Sigmoid colon (tissue), 6 donors: ENCODE measurements at regions not wholly inside any gene's neighbourhood (a gene's known extent, or its start where the extent isn't known, plus 50 kb on each side); places are given as distances from the start of the nearest gene placed in this dataset.

Experiments used
- DNase-seq: peaks from one replicate; pipeline ENCODE4 v3.0.0-alpha.2; 2019
- H3K27ac ChIP-seq, 4 donors: fragments of 200-600 bp; sonication (generic); one replicate each; pipeline ENCODE4 v1.5.1; 2016 to 2019; ENCODE audit warnings: mild to moderate bottlenecking in 1 of 4
- H3K27me3 ChIP-seq, 3 donors: fragments of 200-600 bp; sonication (generic); one replicate each; pipeline ENCODE4 v1.5.1; 2019; ENCODE audit warnings: mild to moderate bottlenecking in 1 of 3
- H3K36me3 ChIP-seq, 4 donors: fragments of 200-600 bp; sonication (generic); one replicate each; pipeline ENCODE4 v1.5.1; 2016 to 2019
- H3K4me1 ChIP-seq, 4 donors: fragments of 200-600 bp; sonication (generic); one replicate each; pipeline ENCODE4 v1.5.1; 2017 to 2019
- H3K4me3 ChIP-seq, 4 donors: fragments of 200-600 bp; sonication (generic); one replicate each; pipeline ENCODE4 v1.5.1; 2017 to 2019; ENCODE audit warnings: mild to moderate bottlenecking in 2 of 4, moderate library complexity in 1 of 4
- H3K9me3 ChIP-seq, 4 donors: fragments of 200-600 bp in 3 of 4; sonication (generic) in 3 of 4; one replicate each; pipeline versions ENCODE4 v1.5.1 to v1.6.1; 2013 to 2019
- EP300 ChIP-seq, 4 donors: sonication (generic); formaldehyde crosslinking; IDR thresholded peaks; one replicate each; pipeline ENCODE4 v1.6.1; 2017; ENCODE audit warnings: antibody characterized with exemption in 4 of 4
- POLR2A ChIP-seq, 2 donors: fragments of 450-650 bp; IDR thresholded peaks; one replicate each; pipeline ENCODE4 v1.6.1; 2016; ENCODE audit warnings: antibody characterized with exemption in 2 of 2, mild to moderate bottlenecking in 2 of 2, moderate library complexity in 2 of 2
- POLR2AphosphoS5 ChIP-seq, 4 donors: sonication (generic); formaldehyde crosslinking; IDR thresholded peaks; one replicate each; pipeline ENCODE4 v1.6.1; 2017; ENCODE audit warnings: antibody characterized with exemption in 4 of 4
- WGBS, 2 donors: extraction: QIAGEN DNeasy Blood & Tissue Kit; methylation state at CpG; one replicate each; pipeline ENCODE4 v1.1.7; 2013; 5-methylcytosine and 5-hydroxymethylcytosine counted together
- intact Hi-C: fragments of 100-400 bp; cut with DNase I; formaldehyde crosslinking; loops from one replicate; pipeline ENCODE4 v1.15.1; 2023
- TF ChIP-seq, protein P1 (sequence below), 4 experiments: fragments of 450-650 bp in 3 of 4; fragments of 200-600 bp in 1 of 4; IDR thresholded peaks; one replicate each; pipeline ENCODE4 v1.5.1; 2016 to 2019; ENCODE audit warnings: antibody characterized with exemption in 4 of 4, mild to moderate bottlenecking in 3 of 4, moderate library complexity in 2 of 4
- donor health status: healthy with polysubstance abuse.
- donor health status: healthy.

DNA sequence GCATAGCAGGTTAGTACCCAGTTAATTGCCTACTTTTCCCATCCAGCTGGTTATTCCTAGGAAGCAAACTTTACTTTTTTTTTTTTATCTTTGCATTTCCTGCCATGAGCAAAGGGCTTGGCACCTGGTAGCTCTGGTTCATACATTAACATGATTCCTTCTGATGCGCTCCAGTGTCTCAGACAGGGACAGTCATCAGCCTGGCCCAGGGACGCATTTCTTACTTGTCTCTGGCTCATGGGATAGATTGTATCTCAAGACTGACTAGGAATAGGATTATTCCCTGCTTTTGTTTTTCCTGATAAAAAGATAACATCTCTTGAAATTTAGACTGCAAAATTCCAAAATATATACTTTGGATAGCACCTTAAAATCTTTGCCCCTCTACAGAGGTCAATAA lies 571.5 kb upstream of the TENM3 start:
- DNase-seq: no peak
- WGBS, 2 donors: 73 to 82% methylated on average over 2 of the region's 2 CpGs

DNA sequence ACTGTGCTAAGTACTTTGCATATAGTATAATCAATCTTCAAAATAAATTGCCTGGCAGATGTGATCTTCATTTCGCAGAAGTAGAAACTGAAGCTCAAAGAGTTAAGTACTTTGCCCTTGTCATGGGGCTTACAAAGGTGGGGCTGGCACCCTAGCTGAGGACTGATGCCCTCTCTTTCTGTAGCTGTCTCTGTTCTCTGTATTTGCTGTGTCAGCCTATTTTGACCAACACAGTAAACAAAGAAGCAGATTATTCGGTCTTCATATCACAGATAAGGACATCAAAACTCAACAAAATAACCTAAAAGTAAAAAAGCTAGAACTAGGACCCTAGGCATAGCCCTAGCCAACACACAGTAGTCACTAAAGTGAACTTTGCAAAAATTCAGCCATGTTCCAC lies 570.5 kb upstream of the TENM3 start:
- no peak for DNase-seq
- H3K4me3 ChIP-seq: no peak overlapping the region
- H3K36me3 ChIP-seq: no peaks in the 10 kb centered on the region
- H3K4me1 ChIP-seq: no peaks in the 10 kb centered on the region
- WGBS, 2 donors: 71 to 86% methylated on average over 2 of the region's 2 CpGs
- intact Hi-C loops: no loop called here
- TF ChIP-seq POLR2A (IDR thresholded peaks at IDR 0.05): no peak
- no peak for TF ChIP-seq POLR2AphosphoS5 (IDR thresholded peaks at IDR 0.05)
- TF ChIP-seq, protein P1, sequence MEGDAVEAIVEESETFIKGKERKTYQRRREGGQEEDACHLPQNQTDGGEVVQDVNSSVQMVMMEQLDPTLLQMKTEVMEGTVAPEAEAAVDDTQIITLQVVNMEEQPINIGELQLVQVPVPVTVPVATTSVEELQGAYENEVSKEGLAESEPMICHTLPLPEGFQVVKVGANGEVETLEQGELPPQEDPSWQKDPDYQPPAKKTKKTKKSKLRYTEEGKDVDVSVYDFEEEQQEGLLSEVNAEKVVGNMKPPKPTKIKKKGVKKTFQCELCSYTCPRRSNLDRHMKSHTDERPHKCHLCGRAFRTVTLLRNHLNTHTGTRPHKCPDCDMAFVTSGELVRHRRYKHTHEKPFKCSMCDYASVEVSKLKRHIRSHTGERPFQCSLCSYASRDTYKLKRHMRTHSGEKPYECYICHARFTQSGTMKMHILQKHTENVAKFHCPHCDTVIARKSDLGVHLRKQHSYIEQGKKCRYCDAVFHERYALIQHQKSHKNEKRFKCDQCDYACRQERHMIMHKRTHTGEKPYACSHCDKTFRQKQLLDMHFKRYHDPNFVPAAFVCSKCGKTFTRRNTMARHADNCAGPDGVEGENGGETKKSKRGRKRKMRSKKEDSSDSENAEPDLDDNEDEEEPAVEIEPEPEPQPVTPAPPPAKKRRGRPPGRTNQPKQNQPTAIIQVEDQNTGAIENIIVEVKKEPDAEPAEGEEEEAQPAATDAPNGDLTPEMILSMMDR (IDR thresholded peaks at IDR 0.05): no peak
- no peak for TF ChIP-seq EP300 (IDR thresholded peaks at IDR 0.05)
- no peaks in the 10 kb centered on the region for H3K27me3 ChIP-seq
- no peaks in the 10 kb centered on the region for H3K9me3 ChIP-seq
- H3K27ac ChIP-seq: no peak overlapping the region

More for the DNA sequence above, 571.5 kb upstream of the TENM3 start:
- no peaks in the 10 kb centered on the region for H3K4me1 ChIP-seq
- intact Hi-C loops: no loop called here
- H3K27ac ChIP-seq: no peak overlapping the region
- no peaks in the 10 kb centered on the region for H3K9me3 ChIP-seq
- H3K4me3 ChIP-seq: no peak overlapping the region
- no peaks in the 10 kb centered on the region for H3K27me3 ChIP-seq
- no peak for TF ChIP-seq POLR2AphosphoS5 (IDR thresholded peaks at IDR 0.05)
- TF ChIP-seq POLR2A (IDR thresholded peaks at IDR 0.05): no peak
- no peak for TF ChIP-seq EP300 (IDR thresholded peaks at IDR 0.05)
- no peaks in the 10 kb centered on the region for H3K36me3 ChIP-seq

GRCh38 chr4:181674315-181674875 lies 568.8 kb upstream of the TENM3 start:
- H3K9me3 ChIP-seq: no peaks in the 10 kb centered on the region
- no peaks in the 10 kb centered on the region for H3K4me1 ChIP-seq
- H3K4me3 ChIP-seq: no peak overlapping the region
- no peaks in the 10 kb centered on the region for H3K27me3 ChIP-seq
- TF ChIP-seq, protein P1 (IDR thresholded peaks at IDR 0.05): no peak
- TF ChIP-seq EP300 (IDR thresholded peaks at IDR 0.05) (no peak), POLR2A (IDR thresholded peaks at IDR 0.05) (no peak), POLR2AphosphoS5 (IDR thresholded peaks at IDR 0.05) (no peak)
- 53 to 74% methylated on average over 1 of the region's 1 CpG for WGBS, 2 donors
- H3K27ac ChIP-seq: no peak overlapping the region
- intact Hi-C loops: no loop called here
- no peaks in the 10 kb centered on the region for H3K36me3 ChIP-seq
- no peak for DNase-seq

DNA sequence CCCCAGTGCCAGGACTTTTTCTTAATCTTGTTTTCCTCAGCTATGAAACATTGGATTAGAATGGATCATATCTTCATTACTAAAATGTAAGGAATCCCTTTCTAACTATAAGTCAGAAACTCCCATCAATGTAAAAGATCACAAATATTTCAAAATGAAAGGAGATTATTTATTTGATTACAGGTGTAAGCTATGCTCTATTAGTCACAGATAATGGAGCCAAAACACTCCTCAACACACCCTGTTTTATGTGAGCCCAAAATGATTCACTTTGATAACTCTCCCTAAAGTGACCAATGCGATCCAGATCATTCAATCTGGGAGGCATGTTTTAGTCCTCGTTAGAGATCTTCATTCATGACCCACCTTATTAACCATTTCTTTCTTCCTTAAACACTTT lies 566.7 kb upstream of the TENM3 start:
- H3K27ac ChIP-seq: no peak overlapping the region
- H3K27me3 ChIP-seq: no peaks in the 10 kb centered on the region
- WGBS, 2 donors: 43 to 46% methylated on average over 2 of the region's 2 CpGs
- no peak overlapping the region for H3K4me3 ChIP-seq
- no peaks in the 10 kb centered on the region for H3K4me1 ChIP-seq
- no peaks in the 10 kb centered on the region for H3K36me3 ChIP-seq
- TF ChIP-seq, protein P1 (IDR thresholded peaks at IDR 0.05): no peak
- TF ChIP-seq POLR2AphosphoS5 (IDR thresholded peaks at IDR 0.05) (no peak), EP300 (IDR thresholded peaks at IDR 0.05) (no peak), POLR2A (IDR thresholded peaks at IDR 0.05) (no peak)
- DNase-seq: no peak
- intact Hi-C loops: no loop called here
- H3K9me3 ChIP-seq: no peaks in the 10 kb centered on the region

- Histone ChIP-seq H3K36me3 (no peaks in the 10 kb centered on the region), H3K4me1 (no peaks in the 10 kb centered on the region), H3K9me3 (no peaks in the 10 kb centered on the region), H3K27me3 (no peaks in the 10 kb centered on the region), H3K4me3 (no peak overlapping the region), H3K27ac (no peak overlapping the region)
- 81 to 91% methylated on average over 3 of the region's 3 CpGs for WGBS, 2 donors
- no peak for DNase-seq
- intact Hi-C loops: no loop called here
- TF ChIP-seq EP300 (IDR thresholded peaks at IDR 0.05): no peak
- TF ChIP-seq, protein P1 (IDR thresholded peaks at IDR 0.05): no peak
- no peak for TF ChIP-seq POLR2A (IDR thresholded peaks at IDR 0.05)
- no peak for TF ChIP-seq POLR2AphosphoS5 (IDR thresholded peaks at IDR 0.05)
Measured at GRCh38 chr4:181677201-181677600, 566.0 kb upstream of the TENM3 start.
